Fibroblast of skin of scalp (primary cell): ENCODE measurements at regions not wholly inside any gene's neighbourhood (a gene's known extent, or its start where the extent isn't known, plus 50 kb on each side); places are given as distances from the start of the nearest gene placed in this dataset.
A peak's percentile ranks its signal among the peaks of the same experiment; 100 is the strongest.
"Not testable (repeated sequence)": the region's sequence is repeated elsewhere in the genome, so short reads cannot be mapped to it uniquely, and the experiment has no call there.

Experiments
- DNase-seq: peaks from one replicate; pipeline ENCODE4 v3.0.0-alpha.2; 2013

GRCh38 chr12:11980115-11980514 lies 90.6 kb upstream of the BCL2L14 start:
- no peak for DNase-seq

- peak; percentile 79 for DNase-seq
These were observed 89.5 kb upstream of the BCL2L14 start for GRCh38 chr12:11981121-11981733.

DNA sequence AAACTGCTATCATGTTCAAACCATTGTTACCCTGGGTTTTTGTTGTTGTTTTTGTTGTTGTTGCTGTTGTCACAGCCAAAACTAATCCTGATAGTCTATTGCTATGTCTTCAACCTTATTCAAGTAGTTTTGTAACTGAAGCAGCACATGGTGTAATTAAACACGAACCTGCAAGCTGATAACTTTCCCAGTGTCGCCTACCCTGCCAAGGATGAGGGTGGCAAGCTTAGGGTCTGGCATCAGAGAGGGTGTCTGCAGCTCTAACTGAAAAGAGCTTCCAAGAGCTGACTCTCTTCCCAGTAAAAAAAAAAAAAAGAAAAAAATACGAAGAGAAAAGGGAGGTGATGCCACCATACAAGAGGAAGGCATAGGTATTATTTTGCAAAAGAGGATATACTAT lies 86.3 kb upstream of the BCL2L14 start:
- DNase-seq: no peak

GRCh38 chr12:11986165-11986564 lies 84.6 kb upstream of the BCL2L14 start:
- DNase-seq: no peak

DNA sequence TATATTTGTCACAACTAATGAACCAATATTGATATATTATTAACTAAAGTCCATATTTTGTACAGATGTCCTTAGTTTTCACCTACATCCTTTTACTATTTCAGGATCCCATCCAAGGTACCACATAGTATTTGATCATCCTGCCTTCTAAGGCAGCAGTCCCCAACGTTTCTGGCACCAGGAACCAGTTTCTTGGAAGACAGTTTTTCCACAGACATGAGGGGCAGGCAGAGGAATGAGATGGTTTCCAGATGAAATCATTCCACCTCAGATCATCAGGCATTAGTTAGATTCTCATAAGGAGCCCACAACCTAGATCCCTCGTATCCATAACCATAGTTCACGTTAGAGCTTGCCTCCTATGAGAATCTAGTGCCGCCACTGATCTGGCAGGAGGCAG lies 82.8 kb upstream of the BCL2L14 start:
- DNase-seq: peak; percentile 30

GRCh38 chr12:11991604-11992003 lies 79.1 kb upstream of the BCL2L14 start:
- peak; percentile 38 for DNase-seq

GRCh38 chr12:11992515-11992914 lies 78.2 kb upstream of the BCL2L14 start:
- DNase-seq: no peak

DNA sequence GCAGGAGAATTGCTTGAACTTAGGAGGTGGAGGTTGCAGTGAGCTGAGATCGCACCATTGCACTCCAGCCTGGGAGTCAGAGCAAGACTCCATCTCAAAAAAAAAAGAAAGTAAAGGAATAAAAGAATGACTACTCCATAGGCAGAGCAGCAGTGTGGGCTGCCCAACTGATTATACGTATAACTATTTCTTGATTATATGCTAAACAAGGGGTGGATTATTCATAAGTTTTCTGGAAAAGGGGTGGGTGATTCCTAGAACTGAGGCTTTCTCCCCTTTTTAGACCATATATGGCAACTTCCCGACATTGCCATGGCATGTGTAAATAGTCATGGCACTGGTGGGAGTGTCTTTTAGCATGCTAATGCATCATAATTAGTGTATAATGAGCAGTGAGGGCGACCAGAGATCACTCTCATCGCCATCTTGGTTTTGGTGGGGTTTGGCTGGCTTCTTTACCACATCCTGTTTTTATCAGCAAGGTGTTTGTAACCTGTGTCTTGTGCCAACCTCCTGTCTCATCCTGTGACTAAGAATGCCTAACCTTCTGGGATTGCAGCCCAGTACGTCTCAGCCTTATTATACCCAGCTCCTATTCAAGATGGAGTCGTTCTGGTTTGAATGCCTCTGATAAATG lies 72.3 kb upstream of the BCL2L14 start:
- not testable (repeated sequence) for DNase-seq

DNA sequence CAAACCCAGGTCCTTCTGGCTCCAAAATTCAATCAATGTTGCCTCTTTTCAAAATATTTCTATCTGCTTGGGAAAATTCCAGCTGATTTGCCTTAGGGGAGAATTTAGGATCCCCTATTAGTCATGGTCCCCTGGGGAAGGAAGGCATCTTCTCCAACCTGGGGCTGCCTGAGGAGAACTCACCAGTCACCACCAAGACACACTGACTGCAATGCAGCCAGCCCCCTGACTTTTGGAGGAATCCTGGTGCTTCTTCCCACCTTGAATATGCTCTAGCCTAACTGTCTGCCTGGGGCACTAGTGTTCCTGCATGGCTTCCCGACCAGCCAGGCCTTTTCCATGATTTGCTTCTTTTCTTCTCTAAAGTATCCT lies 71.8 kb upstream of the BCL2L14 start:
- DNase-seq: peak; percentile 49

- DNase-seq: no peak
These were observed 67.1 kb upstream of the BCL2L14 start for GRCh38 chr12:12003609-12004008.

DNA sequence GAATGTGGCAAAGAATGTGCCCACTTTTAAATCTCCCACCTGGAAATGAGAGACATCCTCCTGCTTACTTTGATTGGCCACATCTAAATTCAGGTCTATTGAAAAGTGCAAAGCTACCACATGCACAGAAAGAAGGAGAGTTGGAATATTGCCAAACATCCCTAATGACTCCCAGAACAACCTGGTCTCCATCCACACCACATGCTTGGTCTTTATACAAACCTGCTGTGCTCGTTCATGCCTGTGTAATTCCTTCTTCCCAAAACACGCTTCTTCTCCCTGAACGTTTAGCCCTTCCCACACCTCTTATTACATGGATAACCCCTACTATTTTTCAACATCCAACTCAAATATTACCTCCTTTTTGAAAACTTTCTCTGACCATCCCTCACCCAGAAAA lies 66.2 kb upstream of the BCL2L14 start:
- DNase-seq: no peak

- peak; percentile 73 for DNase-seq
These were observed 63.6 kb upstream of the BCL2L14 start for GRCh38 chr12:12007001-12007712.

- no peak for DNase-seq
These were observed 63.0 kb upstream of the BCL2L14 start for GRCh38 chr12:12007713-12008231.

GRCh38 chr12:12008232-12008850 lies 62.4 kb upstream of the BCL2L14 start:
- no peak for DNase-seq

DNA sequence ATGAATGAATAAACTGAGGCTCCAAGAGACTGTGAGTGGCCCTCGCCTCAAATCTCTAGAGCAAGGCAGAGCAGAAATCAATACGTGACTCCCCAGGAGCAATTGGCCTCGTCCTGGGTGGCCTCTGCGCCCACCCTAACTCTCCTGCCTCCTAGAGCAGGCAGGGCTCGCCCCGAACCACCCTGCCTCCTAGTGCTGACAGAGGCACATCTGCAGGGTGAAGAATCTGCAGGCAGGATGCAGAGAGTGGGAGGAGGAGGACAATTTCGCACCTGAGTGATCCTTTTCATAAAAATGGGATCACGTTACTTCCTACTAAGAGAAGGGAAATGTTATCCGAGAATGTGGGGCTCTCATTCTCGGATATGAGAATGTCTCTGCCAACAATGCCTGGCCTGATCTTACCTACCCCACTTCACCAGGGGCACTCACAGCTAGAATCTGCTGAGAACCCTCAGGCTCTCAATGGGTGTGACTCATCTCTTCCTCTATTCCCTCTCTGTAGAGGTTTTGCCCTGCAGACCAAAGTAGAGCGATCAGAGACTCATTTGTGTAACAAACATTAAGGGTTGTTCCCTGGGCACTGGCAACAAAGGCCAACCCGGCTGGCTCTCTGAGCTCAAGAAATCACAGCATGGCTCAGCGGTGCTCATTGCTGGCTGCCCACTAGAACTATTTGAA lies 61.7 kb upstream of the BCL2L14 start:
- DNase-seq: peak; percentile 27

DNA sequence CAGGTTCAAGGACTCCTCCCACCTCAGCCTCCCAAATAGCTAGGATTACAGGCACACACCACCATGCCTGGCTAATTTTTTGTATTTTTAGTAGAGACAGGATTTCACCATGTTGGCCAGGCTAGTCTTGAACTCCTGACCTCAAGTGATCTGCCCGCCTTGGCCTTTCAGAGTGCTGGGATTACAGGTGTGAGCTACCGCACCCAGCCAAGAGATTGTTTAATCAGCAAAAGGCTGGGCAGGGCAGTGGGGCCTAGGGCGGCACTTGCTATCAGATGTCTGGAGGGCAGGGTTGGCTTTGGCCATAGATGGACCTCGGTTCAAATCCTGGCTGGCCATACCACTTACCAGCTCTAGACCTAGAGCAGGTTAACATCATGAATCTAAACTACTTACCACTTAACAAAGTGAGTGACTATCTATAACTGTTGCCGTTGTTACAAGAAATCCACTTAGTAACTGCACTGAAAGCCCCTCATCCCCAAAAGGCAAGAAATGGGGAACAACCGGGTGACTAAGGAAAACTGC lies 60.9 kb upstream of the BCL2L14 start:
- DNase-seq: not testable (repeated sequence)

GRCh38 chr12:12010277-12011039 lies 60.3 kb upstream of the BCL2L14 start:
- peak; percentile 60 for DNase-seq

DNA sequence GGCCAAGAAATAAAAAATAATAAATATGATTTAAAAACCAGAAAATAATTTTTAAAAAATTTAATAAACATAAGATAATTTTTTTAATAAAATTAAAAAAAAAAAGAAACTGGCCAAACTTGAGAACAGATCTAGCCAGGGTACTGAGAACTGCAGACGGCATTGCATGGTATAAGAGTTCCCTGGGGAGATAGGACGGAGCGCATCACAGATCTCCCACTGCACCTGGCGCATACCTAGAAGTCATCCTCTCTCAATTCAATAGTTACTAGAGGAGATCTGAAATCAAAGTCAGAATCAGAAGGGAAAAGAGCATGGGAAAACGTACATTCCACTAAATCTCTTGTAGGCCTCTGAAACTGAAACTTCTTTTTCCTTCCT lies 58.9 kb upstream of the BCL2L14 start:
- DNase-seq: no peak

- DNase-seq: no peak
These were observed 55.6 kb upstream of the BCL2L14 start for GRCh38 chr12:12015073-12015685.

- DNase-seq: no peak
These were observed 54.2 kb upstream of the BCL2L14 start for GRCh38 chr12:12016284-12017100.
